NCI-H69 (cell line): ENCODE measurements at regions not wholly inside any gene's neighbourhood (a gene's known extent, or its start where the extent isn't known, plus 50 kb on each side); places are given as distances from the start of the nearest gene placed in this dataset.
A peak's percentile ranks its signal among the peaks of the same experiment; 100 is the strongest.

Experiments used
- DNase-seq: peaks from one replicate; lab custom pipeline; 2025; lab: John Stamatoyannopoulos, UW

- no peak for DNase-seq
Observed at GRCh38 chr6:126091466-126091865, 105.1 kb downstream of the TRMT11 start.

GRCh38 chr6:126093108-126093507, 106.8 kb downstream of the TRMT11 start:
- no peak for DNase-seq

GRCh38 chr6:126094411-126094810, 108.1 kb downstream of the TRMT11 start:
- DNase-seq = no peak

- no peak for DNase-seq
Observed at GRCh38 chr6:126100386-126100785, 114.0 kb downstream of the TRMT11 start.

GRCh38 chr6:126102358-126102757, 116.0 kb downstream of the TRMT11 start:
- DNase-seq = no peak

GRCh38 chr6:126103993-126104392, 117.7 kb downstream of the TRMT11 start:
- no peak for DNase-seq

- no peak for DNase-seq
Observed at GRCh38 chr6:126107475-126108166, 121.3 kb downstream of the TRMT11 start.

GRCh38 chr6:126110512-126111270, 124.4 kb downstream of the TRMT11 start:
- peak; percentile 19 for DNase-seq

GRCh38 chr6:126111327-126111726, 125.0 kb downstream of the TRMT11 start:
- DNase-seq = peak; percentile 26

- DNase-seq = peak; percentile 79
Observed at GRCh38 chr6:126112171-126112632, 125.9 kb downstream of the TRMT11 start.

GRCh38 chr6:126113261-126113660, 126.9 kb downstream of the TRMT11 start:
- no peak for DNase-seq

- no peak for DNase-seq
Observed at GRCh38 chr6:126117251-126117650, 130.9 kb downstream of the TRMT11 start.

- DNase-seq = no peak
Observed at GRCh38 chr6:126118058-126118755, 131.9 kb downstream of the TRMT11 start.

- DNase-seq = no peak
Observed at GRCh38 chr6:126118936-126119335, 132.6 kb downstream of the TRMT11 start.

- DNase-seq = no peak
Observed at GRCh38 chr6:126123226-126123625, 136.9 kb downstream of the TRMT11 start.

- DNase-seq = peak; percentile 68
Observed at GRCh38 chr6:126127659-126128058, 141.3 kb downstream of the TRMT11 start.

- peak; percentile 54 for DNase-seq
Observed at GRCh38 chr6:126131246-126131645, 144.9 kb downstream of the TRMT11 start.

- no peak for DNase-seq
Observed at GRCh38 chr6:126133984-126134383, 147.6 kb downstream of the TRMT11 start.

GRCh38 chr6:126134491-126134890, 148.2 kb downstream of the TRMT11 start:
- no peak for DNase-seq

GRCh38 chr6:126140015-126140414, 153.7 kb downstream of the TRMT11 start:
- DNase-seq = no peak

GRCh38 chr6:126143761-126144251, 157.5 kb downstream of the TRMT11 start:
- peak; percentile 95 for DNase-seq

GRCh38 chr6:126145351-126145750, 159.0 kb downstream of the TRMT11 start:
- DNase-seq = peak; percentile 96
